Colonic mucosa (tissue), 4 donors: ENCODE measurements at regions not wholly inside any gene's neighbourhood (a gene's known extent, or its start where the extent isn't known, plus 50 kb on each side); places are given as distances from the start of the nearest gene placed in this dataset.

Experiments used
- DNase-seq: peaks from one replicate; pipeline ENCODE4 v3.0.0-alpha.2; 2020
- H3K27ac ChIP-seq: fragments of 200-600 bp; one replicate; pipeline ENCODE4 v1.8.0; 2021
- H3K27me3 ChIP-seq: fragments of 200-600 bp; one replicate; pipeline ENCODE4 v1.8.0; 2021
- H3K36me3 ChIP-seq: fragments of 200-600 bp; one replicate; pipeline ENCODE4 v1.8.0; 2021
- H3K4me1 ChIP-seq: fragments of 200-600 bp; one replicate; pipeline ENCODE4 v1.8.0; 2021; ENCODE audit warnings: mild to moderate bottlenecking
- H3K4me3 ChIP-seq: fragments of 200-600 bp; one replicate; pipeline ENCODE4 v1.8.0; 2021
- H3K9ac ChIP-seq, 2 donors: one replicate each; pipeline ENCODE4 v1.7.0; 2013; ENCODE audit warnings: control low read depth in 2 of 2, low read depth in 2 of 2, low read length in 2 of 2
- H3K9me3 ChIP-seq: fragments of 200-600 bp; one replicate; pipeline ENCODE4 v1.8.0; 2021
- intact Hi-C: fragments of 100-400 bp; cut with DNase I; formaldehyde crosslinking; loops from one replicate; pipeline ENCODE4 v1.14.1; 2022
- TF ChIP-seq, protein P1 (sequence below): fragments of 200-600 bp; IDR thresholded peaks from one replicate; pipeline ENCODE4 v1.8.0; 2022; ENCODE audit warnings: antibody characterized with exemption, mild to moderate bottlenecking
- donor health status: healthy.
- donor health status: DM: no; HTN: no; CAD: no.
- donor health status: DM: no; HTN: no; CAD: no.

GRCh38 chr13:111567637-111568036 is 247.2 kb downstream of the TEX29 start:
- intact Hi-C loops, result no loop called here
- no peak overlapping the region for H3K4me3 ChIP-seq
- H3K36me3 ChIP-seq, result no peaks in the 10 kb centered on the region
- no peak for DNase-seq
- H3K4me1 ChIP-seq, result no peaks in the 10 kb centered on the region
- no peaks in the 10 kb centered on the region for H3K27me3 ChIP-seq
- H3K9me3 ChIP-seq, result no peaks in the 10 kb centered on the region
- no peak overlapping the region for H3K9ac ChIP-seq
- H3K27ac ChIP-seq, result no peak overlapping the region
- TF ChIP-seq, protein P1, sequence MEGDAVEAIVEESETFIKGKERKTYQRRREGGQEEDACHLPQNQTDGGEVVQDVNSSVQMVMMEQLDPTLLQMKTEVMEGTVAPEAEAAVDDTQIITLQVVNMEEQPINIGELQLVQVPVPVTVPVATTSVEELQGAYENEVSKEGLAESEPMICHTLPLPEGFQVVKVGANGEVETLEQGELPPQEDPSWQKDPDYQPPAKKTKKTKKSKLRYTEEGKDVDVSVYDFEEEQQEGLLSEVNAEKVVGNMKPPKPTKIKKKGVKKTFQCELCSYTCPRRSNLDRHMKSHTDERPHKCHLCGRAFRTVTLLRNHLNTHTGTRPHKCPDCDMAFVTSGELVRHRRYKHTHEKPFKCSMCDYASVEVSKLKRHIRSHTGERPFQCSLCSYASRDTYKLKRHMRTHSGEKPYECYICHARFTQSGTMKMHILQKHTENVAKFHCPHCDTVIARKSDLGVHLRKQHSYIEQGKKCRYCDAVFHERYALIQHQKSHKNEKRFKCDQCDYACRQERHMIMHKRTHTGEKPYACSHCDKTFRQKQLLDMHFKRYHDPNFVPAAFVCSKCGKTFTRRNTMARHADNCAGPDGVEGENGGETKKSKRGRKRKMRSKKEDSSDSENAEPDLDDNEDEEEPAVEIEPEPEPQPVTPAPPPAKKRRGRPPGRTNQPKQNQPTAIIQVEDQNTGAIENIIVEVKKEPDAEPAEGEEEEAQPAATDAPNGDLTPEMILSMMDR, result no peak

- Histone ChIP-seq H3K36me3 (no peaks in the 10 kb centered on the region), H3K4me1 (no peaks in the 10 kb centered on the region), H3K27ac (no peak overlapping the region), H3K27me3 (no peaks in the 10 kb centered on the region), H3K9me3 (no peaks in the 10 kb centered on the region), H3K4me3 (no peak overlapping the region), H3K9ac (no peak overlapping the region)
- intact Hi-C loops, result no loop called here
- TF ChIP-seq, protein P1, result no peak
- no peak for DNase-seq
Observed at GRCh38 chr13:111568290-111568689, 247.8 kb downstream of the TEX29 start.

- Histone ChIP-seq H3K9ac (no peak overlapping the region), H3K9me3 (no peaks in the 10 kb centered on the region), H3K27me3 (no peaks in the 10 kb centered on the region), H3K4me3 (no peak overlapping the region), H3K27ac (no peak overlapping the region), H3K4me1 (no peaks in the 10 kb centered on the region), H3K36me3 (no peaks in the 10 kb centered on the region)
- intact Hi-C loops, result no loop called here
- DNase-seq, result no peak
- TF ChIP-seq, protein P1, result no peak
Observed at GRCh38 chr13:111570911-111571310, 250.5 kb downstream of the TEX29 start.

GRCh38 chr13:111572956-111573761 is 252.7 kb downstream of the TEX29 start:
- Histone ChIP-seq H3K9me3 (no peaks in the 10 kb centered on the region), H3K9ac (no peak overlapping the region), H3K27me3 (no peaks in the 10 kb centered on the region), H3K4me1 (no peaks in the 10 kb centered on the region), H3K36me3 (no peaks in the 10 kb centered on the region), H3K4me3 (no peak overlapping the region), H3K27ac (no peak overlapping the region)
- intact Hi-C loops, result no loop called here
- DNase-seq, result no peak
- TF ChIP-seq, protein P1, result no peak

- Histone ChIP-seq H3K4me1 (no peaks in the 10 kb centered on the region), H3K4me3 (no peak overlapping the region), H3K9ac (no peak overlapping the region), H3K9me3 (no peaks in the 10 kb centered on the region), H3K27ac (no peak overlapping the region), H3K27me3 (no peaks in the 10 kb centered on the region), H3K36me3 (no peaks in the 10 kb centered on the region)
- no peak for DNase-seq
- TF ChIP-seq, protein P1, result no peak
- intact Hi-C loops, result no loop called here
Observed at GRCh38 chr13:111573801-111574200, 253.4 kb downstream of the TEX29 start.
